ENCODE measurements at regions not wholly inside any gene's neighbourhood (a gene's known extent, or its start where the extent isn't known, plus 50 kb on each side); places are given as distances from the start of the nearest gene placed in this dataset.

GRCh38 chr2:63763391-63763941 is 78.2 kb upstream of the UGP2 start:
- Histone ChIP-seq H2AFZ (ENCODE audit: low read length) (no peak overlapping the region), H3K9me2 (ENCODE audit: low read depth, low read length) (no peaks in the 10 kb centered on the region), H3K79me2 (ENCODE audit: insufficient read depth, low read length) (no peaks in the 10 kb centered on the region), H3K27me3 (ENCODE audit: insufficient read depth, low read length) (no peaks in the 10 kb centered on the region), H3K4me2 (ENCODE audit: low read length) (no peak overlapping the region), H3F3A (ENCODE audit: insufficient read depth, low read length) (no peaks in the 10 kb centered on the region), H3K4me3 (ENCODE audit: low read depth, low read length, poor library complexity, severe bottlenecking) (no peak overlapping the region), H3K9ac (ENCODE audit: low read length) (no peak overlapping the region), H3K4me1 (ENCODE audit: insufficient read depth, low read length, severe bottlenecking) (no peaks in the 10 kb centered on the region), H4K20me1 (ENCODE audit: insufficient read depth, low read length) (no peaks in the 10 kb centered on the region), H3K36me3 (ENCODE audit: insufficient read depth, low read length) (no peaks in the 10 kb centered on the region), H3K9me3 (ENCODE audit: low read length) (peaks cover 8% of the 10 kb centered on the region), H3K27ac (ENCODE audit: low read depth, low read length, poor library complexity, severe bottlenecking) (no peak overlapping the region)
- TF ChIP-seq EZH2 (IDR thresholded peaks at IDR 0.05; ENCODE audit: borderline replicate concordance, low read length) = no peak
- no peak for TF ChIP-seq CTCF (IDR thresholded peaks at IDR 0.05; ENCODE audit: low read length)

- TF ChIP-seq EZH2 (IDR thresholded peaks at IDR 0.05; ENCODE audit: borderline replicate concordance, low read length) (no peak), CTCF (IDR thresholded peaks at IDR 0.05; ENCODE audit: low read length) (no peak)
- Histone ChIP-seq H3F3A (ENCODE audit: insufficient read depth, low read length) (no peaks in the 10 kb centered on the region), H3K9me3 (ENCODE audit: low read length) (peaks cover 11% of the 10 kb centered on the region), H4K20me1 (ENCODE audit: insufficient read depth, low read length) (no peaks in the 10 kb centered on the region), H3K27me3 (ENCODE audit: insufficient read depth, low read length) (no peaks in the 10 kb centered on the region), H3K36me3 (ENCODE audit: insufficient read depth, low read length) (no peaks in the 10 kb centered on the region), H3K9ac (ENCODE audit: low read length) (no peak overlapping the region), H3K27ac (ENCODE audit: low read depth, low read length, poor library complexity, severe bottlenecking) (no peak overlapping the region), H3K79me2 (ENCODE audit: insufficient read depth, low read length) (no peaks in the 10 kb centered on the region), H2AFZ (ENCODE audit: low read length) (no peak overlapping the region), H3K4me2 (ENCODE audit: low read length) (no peak overlapping the region), H3K9me2 (ENCODE audit: low read depth, low read length) (no peaks in the 10 kb centered on the region), H3K4me1 (ENCODE audit: insufficient read depth, low read length, severe bottlenecking) (no peaks in the 10 kb centered on the region), H3K4me3 (ENCODE audit: low read depth, low read length, poor library complexity, severe bottlenecking) (no peak overlapping the region)
Observed at GRCh38 chr2:63764630-63765029, 77.1 kb upstream of the UGP2 start.

GRCh38 chr2:63765117-63765516 is 76.6 kb upstream of the UGP2 start:
- Histone ChIP-seq H3F3A (ENCODE audit: insufficient read depth, low read length) (no peaks in the 10 kb centered on the region), H3K27ac (ENCODE audit: low read depth, low read length, poor library complexity, severe bottlenecking) (no peak overlapping the region), H3K9me3 (ENCODE audit: low read length) (peaks cover 11% of the 10 kb centered on the region), H3K4me1 (ENCODE audit: insufficient read depth, low read length, severe bottlenecking) (no peaks in the 10 kb centered on the region), H3K27me3 (ENCODE audit: insufficient read depth, low read length) (no peaks in the 10 kb centered on the region), H3K9me2 (ENCODE audit: low read depth, low read length) (no peaks in the 10 kb centered on the region), H3K9ac (ENCODE audit: low read length) (no peak overlapping the region), H3K36me3 (ENCODE audit: insufficient read depth, low read length) (no peaks in the 10 kb centered on the region), H4K20me1 (ENCODE audit: insufficient read depth, low read length) (no peaks in the 10 kb centered on the region), H3K4me2 (ENCODE audit: low read length) (no peak overlapping the region), H3K79me2 (ENCODE audit: insufficient read depth, low read length) (no peaks in the 10 kb centered on the region), H2AFZ (ENCODE audit: low read length) (no peak overlapping the region), H3K4me3 (ENCODE audit: low read depth, low read length, poor library complexity, severe bottlenecking) (no peak overlapping the region)
- TF ChIP-seq EZH2 (IDR thresholded peaks at IDR 0.05; ENCODE audit: borderline replicate concordance, low read length) (no peak), CTCF (IDR thresholded peaks at IDR 0.05; ENCODE audit: low read length) (no peak)
